GM08714 (cell line): ENCODE measurements at regions not wholly inside any gene's neighbourhood (a gene's known extent, or its start where the extent isn't known, plus 50 kb on each side); places are given as distances from the start of the nearest gene placed in this dataset.

Experiments used
- H3K4me3 ChIP-seq: fragments of 200-500 bp; sonication (Bioruptor generic); 2 replicates; pipeline ENCODE4 v1.5.1; 2014; ENCODE audit warnings: mild to moderate bottlenecking, low read length, inconsistent platforms
- ZNF274 ChIP-seq: IDR thresholded peaks from 2 replicates; pipeline ENCODE4 v1.6.1; 2012; ENCODE audit warnings: mild to moderate bottlenecking, low read depth, low read length

DNA sequence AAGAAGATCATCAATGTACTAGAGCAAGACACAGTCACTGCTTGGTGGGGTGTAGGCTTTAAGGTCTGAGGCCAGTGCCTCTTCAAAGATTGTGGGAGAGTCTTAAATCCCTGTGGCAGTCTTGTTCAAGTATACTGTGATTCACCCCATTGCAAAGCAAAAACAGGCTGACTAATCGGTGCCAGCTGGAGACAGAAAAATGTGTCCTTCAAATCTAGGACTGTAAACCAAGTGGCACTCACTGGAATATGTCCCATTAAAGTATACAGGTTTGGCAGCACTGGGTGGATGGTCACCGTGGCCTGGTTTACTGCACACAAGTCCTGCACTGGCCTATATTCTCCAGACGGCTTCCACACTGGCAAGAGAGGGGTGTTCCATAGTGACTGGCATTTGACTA, 1315.3 kb downstream of the TMEM121 start:
- no peak for TF ChIP-seq ZNF274
- H3K4me3 ChIP-seq, result no peak overlapping the region

DNA sequence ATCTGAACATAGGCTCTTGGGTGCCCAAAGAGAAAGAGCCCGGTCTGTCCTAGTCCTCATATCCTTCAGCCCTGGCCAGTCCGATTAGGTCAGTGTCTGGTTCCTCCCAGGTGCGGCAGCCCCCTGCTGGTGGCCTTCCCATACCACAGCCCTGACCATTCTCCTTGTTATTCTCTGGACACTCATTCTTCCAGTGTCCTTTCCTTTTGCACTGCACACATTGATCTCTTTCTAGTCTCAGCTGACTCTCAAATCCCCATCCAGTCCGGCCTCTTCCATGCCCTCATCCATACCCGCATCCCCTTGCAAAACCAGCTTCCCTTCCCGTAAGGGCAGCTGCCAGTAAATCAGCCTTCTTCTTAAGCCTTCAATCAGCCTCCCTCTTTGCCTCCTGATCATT, 1316.3 kb downstream of the TMEM121 start:
- TF ChIP-seq ZNF274, result no peak
- no peak overlapping the region for H3K4me3 ChIP-seq

GRCh38 chr14:106843386-106843785, 1317.0 kb downstream of the TMEM121 start:
- peak overlapping the region; percentile 74; the same call in 1 of the 2 replicates for H3K4me3 ChIP-seq
- no peak for TF ChIP-seq ZNF274

DNA sequence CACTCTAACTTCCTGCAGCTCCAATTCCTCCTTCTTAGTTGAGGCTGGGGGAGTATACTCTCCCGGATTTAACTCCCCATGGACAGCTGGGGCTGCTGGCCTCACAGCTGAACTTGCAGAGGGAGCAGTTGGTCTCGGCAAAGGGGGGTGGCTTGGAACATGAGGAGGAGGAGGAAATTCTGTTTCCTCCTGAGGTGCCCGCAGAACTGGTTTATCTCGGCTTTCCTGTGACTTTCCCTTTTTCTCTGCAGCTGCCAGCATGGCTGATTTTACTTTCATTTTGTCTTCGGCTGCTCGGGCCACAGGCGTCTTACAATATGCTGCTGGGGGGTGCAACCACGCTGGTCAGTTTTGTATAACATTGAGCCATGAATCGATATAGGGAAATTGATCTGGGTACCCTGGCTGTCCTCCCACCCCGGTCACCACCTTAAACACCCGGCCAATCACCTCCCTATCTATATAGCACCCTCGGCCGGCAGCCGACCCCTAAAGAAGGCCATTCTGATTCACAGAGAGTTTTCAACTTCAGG, 1317.6 kb downstream of the TMEM121 start:
- no peak for TF ChIP-seq ZNF274
- H3K4me3 ChIP-seq, result peak overlapping the region; percentile 74

DNA sequence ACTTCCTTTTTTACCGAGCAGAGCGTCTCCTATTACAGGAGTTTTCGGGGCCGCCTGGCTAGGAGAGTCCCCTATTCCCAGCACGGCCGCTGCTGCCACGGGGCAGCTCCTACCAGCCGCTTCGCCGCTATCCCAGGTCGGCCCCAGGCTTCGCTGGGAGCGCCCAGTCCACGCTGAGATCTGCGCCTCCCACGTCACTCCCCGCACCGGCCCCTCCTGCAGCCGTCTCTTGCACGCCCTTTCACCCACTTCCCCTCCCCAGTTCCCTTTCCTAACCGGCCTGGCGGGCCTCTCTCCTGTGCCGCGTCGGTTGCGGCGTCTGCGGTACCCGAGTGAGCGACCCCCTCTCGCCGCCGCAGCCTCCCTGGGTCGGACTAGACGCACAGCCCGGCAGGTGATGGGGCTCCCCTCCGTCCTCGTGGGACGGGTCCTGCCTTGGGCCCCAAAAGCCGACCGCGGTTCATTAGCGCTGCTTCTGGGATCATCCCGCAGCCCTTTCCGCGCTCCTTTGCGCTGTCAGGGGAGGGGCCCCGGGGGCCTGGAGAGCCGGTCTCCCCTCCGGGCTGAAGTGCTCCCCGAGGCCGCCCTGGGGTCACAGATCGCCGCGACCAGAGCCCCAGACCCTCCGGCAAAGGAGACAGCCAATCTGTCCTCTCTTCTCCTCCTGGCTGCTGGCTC, 1318.4 kb downstream of the TMEM121 start:
- H3K4me3 ChIP-seq, result peak overlapping the region; percentile 74
- TF ChIP-seq ZNF274, result no peak

DNA sequence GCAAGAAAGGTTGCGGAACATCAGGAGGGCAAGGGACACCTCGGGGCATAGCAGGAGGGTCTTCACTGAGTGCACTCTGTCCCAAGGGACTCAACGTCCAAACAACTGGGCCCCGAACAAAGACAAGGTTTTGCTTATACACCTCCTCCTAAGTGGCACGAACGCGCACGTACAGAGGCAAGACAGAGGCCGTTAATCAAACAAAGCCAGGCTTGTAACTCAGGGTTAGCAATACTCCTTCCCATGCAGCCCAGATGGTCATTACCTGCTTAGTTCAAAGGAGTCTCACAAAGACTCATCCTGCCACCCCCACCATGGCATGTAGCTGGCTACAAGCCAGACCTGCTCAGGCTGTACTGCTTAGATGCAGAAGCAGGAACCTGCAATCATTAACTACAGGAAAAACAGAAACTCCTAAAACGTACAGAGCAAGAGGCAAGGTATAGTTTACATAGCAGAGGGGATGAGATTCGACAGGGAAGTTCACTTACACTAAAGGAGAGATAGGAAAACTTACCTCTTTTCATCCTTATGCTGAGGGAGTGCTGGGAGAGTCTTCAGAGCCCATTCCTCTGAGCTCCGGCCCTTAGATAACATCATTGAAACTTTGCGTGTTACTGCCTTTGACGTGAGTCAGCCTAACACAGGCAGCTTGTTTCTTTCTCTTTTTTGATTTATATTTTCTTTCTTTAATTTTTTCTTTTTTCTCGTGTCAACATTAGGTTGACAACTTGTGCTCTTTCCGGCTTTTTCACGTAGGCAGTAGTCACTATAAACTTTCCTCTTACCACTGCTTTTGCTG, 1319.1 kb downstream of the TMEM121 start:
- no peak for TF ChIP-seq ZNF274
- peak overlapping the region; percentile 74 for H3K4me3 ChIP-seq

DNA sequence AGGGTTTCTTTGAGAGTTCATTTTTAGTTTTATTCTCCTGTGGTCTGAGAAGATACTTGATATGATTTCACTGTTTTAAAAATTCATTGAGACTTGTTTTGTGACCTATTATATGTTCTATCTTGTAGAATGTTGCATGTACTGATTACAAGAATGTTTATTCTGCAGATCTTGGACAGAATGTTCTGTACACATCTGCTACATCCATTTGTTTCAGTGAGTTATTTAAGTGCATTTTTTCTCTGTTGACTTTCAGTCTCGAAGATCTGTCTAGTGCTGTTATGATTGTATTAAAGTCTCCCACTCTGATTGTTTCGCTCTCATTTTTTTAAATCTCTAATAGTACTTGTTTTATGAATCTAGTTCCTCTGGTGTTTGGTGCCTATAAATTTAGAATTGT, 1319.8 kb downstream of the TMEM121 start:
- H3K4me3 ChIP-seq, result no peak overlapping the region; the same call in 1 of the 2 replicates
- no peak for TF ChIP-seq ZNF274

GRCh38 chr14:106848330-106849121, 1322.1 kb downstream of the TMEM121 start:
- TF ChIP-seq ZNF274, result no peak

GRCh38 chr14:106850913-106851825, 1324.8 kb downstream of the TMEM121 start:
- no peak for TF ChIP-seq ZNF274
- H3K4me3 ChIP-seq, result peak overlapping the region; percentile 53; the same call in 1 of the 2 replicates

More at GRCh38 chr14:106848330-106849121, 1322.1 kb downstream of the TMEM121 start:
- H3K4me3 ChIP-seq, result peak overlapping the region; percentile 29; the same call in 1 of the 2 replicates

- no peak for TF ChIP-seq ZNF274
- H3K4me3 ChIP-seq, result peak overlapping the region; percentile 30; the same call in 1 of the 2 replicates
Observed at GRCh38 chr14:106872611-106873446, 1346.4 kb downstream of the TMEM121 start.

DNA sequence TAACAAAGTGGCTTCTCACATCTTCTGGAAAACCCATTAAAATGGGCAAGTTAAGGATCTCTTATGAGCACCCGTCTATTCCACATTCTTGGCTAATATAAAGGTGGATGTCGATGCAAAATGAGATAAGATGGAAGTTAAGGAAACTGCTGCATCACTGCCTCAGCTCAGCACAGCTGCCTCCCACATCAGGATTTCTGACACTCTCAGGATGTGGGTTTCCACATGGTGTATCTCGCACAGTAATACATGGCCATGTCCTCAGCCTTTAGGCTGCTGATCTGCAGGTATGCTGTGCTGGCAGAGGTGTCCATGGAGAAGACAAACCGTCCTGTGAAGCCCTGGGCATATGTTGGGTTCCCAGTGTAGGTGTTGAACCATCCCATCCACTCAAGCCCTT, 1348.0 kb downstream of the TMEM121 start:
- H3K4me3 ChIP-seq, result no peak overlapping the region
- no peak for TF ChIP-seq ZNF274

GRCh38 chr14:106875503-106875902, 1349.1 kb downstream of the TMEM121 start:
- H3K4me3 ChIP-seq, result no peak overlapping the region
- TF ChIP-seq ZNF274, result no peak
